Activated CD8-positive, alpha-beta memory T cell treated with anti-CD3 and anti-CD28 coated beads for 24 hours (primary cell): ENCODE measurements at regions not wholly inside any gene's neighbourhood (a gene's known extent, or its start where the extent isn't known, plus 50 kb on each side); places are given as distances from the start of the nearest gene placed in this dataset.

ENCODE experiments used
- DNase-seq: peaks from one replicate; pipeline ENCODE4 v3.0.0-alpha.2; 2020

GRCh38 chr12:67427336-67427735 lies 158.2 kb downstream of the CAND1 start:
- DNase-seq: no peak

- no peak for DNase-seq
Measured at GRCh38 chr12:67428431-67428830, 159.3 kb downstream of the CAND1 start.

GRCh38 chr12:67430708-67431335 lies 161.7 kb downstream of the CAND1 start:
- DNase-seq: no peak

GRCh38 chr12:67431411-67432020 lies 162.4 kb downstream of the CAND1 start:
- no peak for DNase-seq

GRCh38 chr12:67433385-67434175 lies 164.4 kb downstream of the CAND1 start:
- DNase-seq: no peak

- DNase-seq: no peak
Measured at GRCh38 chr12:67434671-67435370, 165.7 kb downstream of the CAND1 start.

GRCh38 chr12:67436230-67436629 lies 167.1 kb downstream of the CAND1 start:
- DNase-seq: no peak

- no peak for DNase-seq
Measured at GRCh38 chr12:67437011-67437410, 167.9 kb downstream of the CAND1 start.

GRCh38 chr12:67439611-67440010 lies 170.5 kb downstream of the CAND1 start:
- DNase-seq: no peak

GRCh38 chr12:67441736-67442346 lies 172.7 kb downstream of the CAND1 start:
- peak; percentile 87 for DNase-seq

- no peak for DNase-seq
Measured at GRCh38 chr12:67442347-67442841, 173.2 kb downstream of the CAND1 start.

- DNase-seq: no peak
Measured at GRCh38 chr12:67442896-67443295, 173.7 kb downstream of the CAND1 start.

- no peak for DNase-seq
Measured at GRCh38 chr12:67444542-67444941, 175.4 kb downstream of the CAND1 start.

- no peak for DNase-seq
Measured at GRCh38 chr12:67446716-67447115, 177.6 kb downstream of the CAND1 start.

GRCh38 chr12:67447180-67447579 lies 178.0 kb downstream of the CAND1 start:
- no peak for DNase-seq

- DNase-seq: peak; percentile 68
Measured at GRCh38 chr12:67449591-67450052, 180.5 kb downstream of the CAND1 start.

- DNase-seq: no peak
Measured at GRCh38 chr12:67450441-67450840, 181.3 kb downstream of the CAND1 start.

- DNase-seq: no peak
Measured at GRCh38 chr12:67451206-67451605, 182.0 kb downstream of the CAND1 start.

GRCh38 chr12:67452119-67452805 lies 183.1 kb downstream of the CAND1 start:
- DNase-seq: peak; percentile 69

GRCh38 chr12:67453191-67453590 lies 184.0 kb downstream of the CAND1 start:
- DNase-seq: no peak

GRCh38 chr12:67455236-67455635 lies 186.1 kb downstream of the CAND1 start:
- no peak for DNase-seq

- no peak for DNase-seq
Measured at GRCh38 chr12:67456431-67456901, 187.3 kb downstream of the CAND1 start.
